Adrenal gland (tissue), 5 donors: ENCODE measurements at regions not wholly inside any gene's neighbourhood (a gene's known extent, or its start where the extent isn't known, plus 50 kb on each side); places are given as distances from the start of the nearest gene placed in this dataset.

ENCODE experiments used
- CTCF ChIP-seq, 6 experiments: fragments of 450-650 bp in 4 of 6; fragments of 200-600 bp in 2 of 6; sonication (generic) in 1 of 6; IDR thresholded peaks; 1 replicate in 5 of 6; 2 replicates in 1 of 6; pipeline versions ENCODE4 v1.5.1 to v1.8.0; 2016 to 2021; ENCODE audit warnings: antibody characterized with exemption in 6 of 6, mild to moderate bottlenecking in 2 of 6, moderate library complexity in 1 of 6
- POLR2A ChIP-seq, 2 donors: fragments of 450-650 bp; IDR thresholded peaks; one replicate each; pipeline ENCODE4 v1.6.1; 2017; ENCODE audit warnings: antibody characterized with exemption in 2 of 2, mild to moderate bottlenecking in 2 of 2, moderate library complexity in 1 of 2
- donor health status: DM: no; HTN: no; CAD: no.

- TF ChIP-seq CTCF (IDR thresholded peaks at IDR 0.05) (no peak), POLR2A (IDR thresholded peaks at IDR 0.05) (no peak)
These were observed 389.1 kb downstream of the HLX start for GRCh38 chr1:221268295-221268694.
